Naive B cell (primary cell): ENCODE measurements at regions not wholly inside any gene's neighbourhood (a gene's known extent, or its start where the extent isn't known, plus 50 kb on each side); places are given as distances from the start of the nearest gene placed in this dataset.
"Not testable (repeated sequence)": the region's sequence is repeated elsewhere in the genome, so short reads cannot be mapped to it uniquely, and the experiment has no call there.

ENCODE experiments used
- ATAC-seq, 2 donors: fragments of 150-1000 bp; cut with Tn5 transposase; 2 replicates each; pipeline ENCODE4 v1.10.0; 2021; ENCODE audit warnings: low read depth in 2 of 2, mild to moderate bottlenecking in 2 of 2, moderate library complexity in 2 of 2
- DNase-seq: peaks from one replicate; pipeline ENCODE4 v3.0.0; 2022
- H3K27ac Mint-ChIP-seq, 6 donors: one replicate each; pipeline ENCODE4 v1.8.0; 2020 to 2022; ENCODE audit warnings: mild to moderate bottlenecking in 6 of 6, mixed read lengths in 6 of 6, moderate library complexity in 5 of 6, inconsistent platforms in 2 of 6
- H3K27me3 Mint-ChIP-seq, 3 donors: one replicate each; pipeline ENCODE4 v1.8.0; 2021 to 2022; ENCODE audit warnings: mixed read lengths in 3 of 3, mild to moderate bottlenecking in 1 of 3
- H3K36me3 Mint-ChIP-seq, 2 donors: one replicate each; pipeline ENCODE4 v1.8.0; 2020 to 2022; ENCODE audit warnings: mixed read lengths in 2 of 2, inconsistent platforms in 1 of 2, mild to moderate bottlenecking in 1 of 2
- H3K4me1 Mint-ChIP-seq, 3 donors: one replicate each; pipeline ENCODE4 v1.8.0; 2020 to 2022; ENCODE audit warnings: mixed read lengths in 3 of 3, inconsistent platforms in 1 of 3, mild to moderate bottlenecking in 1 of 3, moderate library complexity in 1 of 3
- H3K4me3 Mint-ChIP-seq, 8 donors: one replicate each; pipeline ENCODE4 v1.8.0; 2020 to 2022; ENCODE audit warnings: mild to moderate bottlenecking in 8 of 8, mixed read lengths in 8 of 8, moderate library complexity in 8 of 8, inconsistent platforms in 2 of 8
- H3K9me3 Mint-ChIP-seq, 7 donors: one replicate each; pipeline ENCODE4 v1.8.0; 2020 to 2022; ENCODE audit warnings: mixed read lengths in 7 of 7, mild to moderate bottlenecking in 5 of 7, inconsistent platforms in 2 of 7, moderate library complexity in 1 of 7

GRCh38 chr13:90934741-90935140 is 412.7 kb upstream of the MIR17HG start:
- Mint-ChIP-seq H3K27me3 (no peaks in the 10 kb centered on the region), H3K4me3 (no peak overlapping the region), H3K4me1 (no peaks in the 10 kb centered on the region), H3K27ac (no peak overlapping the region), H3K36me3 (no peaks in the 10 kb centered on the region), H3K9me3 (peaks cover 0 to 11% (median 5%) of the 10 kb centered on the region in 7 donors)
- ATAC-seq (no peak), DNase-seq (no peak)

- H3K36me3 Mint-ChIP-seq, result no peaks in the 10 kb centered on the region
- no peak for DNase-seq
- H3K4me1 Mint-ChIP-seq, result no peaks in the 10 kb centered on the region
- H3K4me3 Mint-ChIP-seq, result no peak overlapping the region
- no peaks in the 10 kb centered on the region for H3K27me3 Mint-ChIP-seq
- H3K9me3 Mint-ChIP-seq, result peaks cover 0 to 10% (median 0%) of the 10 kb centered on the region in 7 donors
- no peak for ATAC-seq
- no peak overlapping the region for H3K27ac Mint-ChIP-seq
Observed at GRCh38 chr13:90938848-90939247, 408.6 kb upstream of the MIR17HG start.

- no peaks in the 10 kb centered on the region for H3K27me3 Mint-ChIP-seq
- H3K36me3 Mint-ChIP-seq, result no peaks in the 10 kb centered on the region
- no peak for DNase-seq
- no peaks in the 10 kb centered on the region for H3K4me1 Mint-ChIP-seq
- peaks cover 0 to 16% (median 3%) of the 10 kb centered on the region in 7 donors for H3K9me3 Mint-ChIP-seq
- no peak for ATAC-seq
- H3K27ac Mint-ChIP-seq, result no peak overlapping the region
- no peak overlapping the region for H3K4me3 Mint-ChIP-seq
Observed at GRCh38 chr13:90943946-90944345, 403.5 kb upstream of the MIR17HG start.

GRCh38 chr13:90945146-90945545 is 402.3 kb upstream of the MIR17HG start:
- not testable (repeated sequence) for H3K27ac Mint-ChIP-seq, H3K36me3 Mint-ChIP-seq, H3K27me3 Mint-ChIP-seq, ATAC-seq, H3K4me3 Mint-ChIP-seq, DNase-seq, H3K4me1 Mint-ChIP-seq
- H3K9me3 Mint-ChIP-seq, result peaks cover 0 to 16% (median 3%) of the 10 kb centered on the region in 7 donors

GRCh38 chr13:90946125-90946524 is 401.4 kb upstream of the MIR17HG start:
- not testable (repeated sequence) for H3K4me1 Mint-ChIP-seq, H3K4me3 Mint-ChIP-seq, ATAC-seq, DNase-seq, H3K27me3 Mint-ChIP-seq, H3K27ac Mint-ChIP-seq, H3K36me3 Mint-ChIP-seq
- peaks cover 0 to 12% (median 2%) of the 10 kb centered on the region in 7 donors for H3K9me3 Mint-ChIP-seq

- no peak overlapping the region for H3K4me3 Mint-ChIP-seq
- H3K27ac Mint-ChIP-seq, result no peak overlapping the region
- ATAC-seq (no peak), DNase-seq (no peak)
- no peaks in the 10 kb centered on the region for H3K27me3 Mint-ChIP-seq
- H3K36me3 Mint-ChIP-seq, result no peaks in the 10 kb centered on the region
- peaks cover 0 to 12% (median 2%) of the 10 kb centered on the region in 7 donors for H3K9me3 Mint-ChIP-seq
- no peaks in the 10 kb centered on the region for H3K4me1 Mint-ChIP-seq
Observed at GRCh38 chr13:90947976-90948375, 399.5 kb upstream of the MIR17HG start.

GRCh38 chr13:90950160-90950559 is 397.3 kb upstream of the MIR17HG start:
- Mint-ChIP-seq H3K4me1 (no peaks in the 10 kb centered on the region), H3K27me3 (no peaks in the 10 kb centered on the region), H3K27ac (no peak overlapping the region), H3K9me3 (peaks cover 0 to 12% (median 2%) of the 10 kb centered on the region in 7 donors), H3K4me3 (no peak overlapping the region), H3K36me3 (no peaks in the 10 kb centered on the region)
- ATAC-seq (no peak), DNase-seq (no peak)

- Mint-ChIP-seq H3K27ac (no peak overlapping the region), H3K36me3 (no peaks in the 10 kb centered on the region), H3K27me3 (no peaks in the 10 kb centered on the region), H3K9me3 (peaks cover 0 to 12% (median 2%) of the 10 kb centered on the region in 7 donors), H3K4me1 (no peaks in the 10 kb centered on the region), H3K4me3 (no peak overlapping the region)
- DNase-seq, result no peak
- ATAC-seq, result no peak
Observed at GRCh38 chr13:90951663-90952062, 395.8 kb upstream of the MIR17HG start.

GRCh38 chr13:90952326-90952725 is 395.2 kb upstream of the MIR17HG start:
- no peaks in the 10 kb centered on the region for H3K36me3 Mint-ChIP-seq
- no peak for DNase-seq
- H3K27ac Mint-ChIP-seq, result no peak overlapping the region
- H3K4me3 Mint-ChIP-seq, result no peak overlapping the region
- no peak for ATAC-seq
- no peaks in the 10 kb centered on the region for H3K4me1 Mint-ChIP-seq
- no peaks in the 10 kb centered on the region for H3K27me3 Mint-ChIP-seq
- peaks cover 0 to 8% (median 0%) of the 10 kb centered on the region in 7 donors for H3K9me3 Mint-ChIP-seq

- ATAC-seq, result no peak
- no peaks in the 10 kb centered on the region for H3K36me3 Mint-ChIP-seq
Observed at GRCh38 chr13:90954605-90955195, 392.8 kb upstream of the MIR17HG start.

GRCh38 chr13:90956031-90956430 is 391.5 kb upstream of the MIR17HG start:
- H3K36me3 Mint-ChIP-seq, result no peaks in the 10 kb centered on the region
- H3K4me3 Mint-ChIP-seq, result no peak overlapping the region
- DNase-seq (no peak), ATAC-seq (no peak)
- H3K27me3 Mint-ChIP-seq, result no peaks in the 10 kb centered on the region
- H3K4me1 Mint-ChIP-seq, result no peaks in the 10 kb centered on the region
- H3K27ac Mint-ChIP-seq, result no peak overlapping the region
- no peaks in the 10 kb centered on the region for H3K9me3 Mint-ChIP-seq

More at GRCh38 chr13:90954605-90955195, 392.8 kb upstream of the MIR17HG start:
- H3K27me3 Mint-ChIP-seq, result no peaks in the 10 kb centered on the region
- no peak overlapping the region for H3K27ac Mint-ChIP-seq
- peaks cover 0 to 2% (median 0%) of the 10 kb centered on the region in 7 donors for H3K9me3 Mint-ChIP-seq
- DNase-seq, result no peak
- no peaks in the 10 kb centered on the region for H3K4me1 Mint-ChIP-seq
- no peak overlapping the region for H3K4me3 Mint-ChIP-seq

GRCh38 chr13:90958866-90959265 is 388.6 kb upstream of the MIR17HG start:
- DNase-seq, result no peak
- no peak for ATAC-seq
- Mint-ChIP-seq H3K36me3 (no peaks in the 10 kb centered on the region), H3K4me1 (no peaks in the 10 kb centered on the region), H3K9me3 (peaks cover 0 to 4% (median 0%) of the 10 kb centered on the region in 7 donors), H3K4me3 (no peak overlapping the region), H3K27me3 (no peaks in the 10 kb centered on the region), H3K27ac (no peak overlapping the region)

GRCh38 chr13:90968166-90968904 is 379.2 kb upstream of the MIR17HG start:
- H3K4me1 Mint-ChIP-seq, result no peaks in the 10 kb centered on the region
- H3K36me3 Mint-ChIP-seq, result no peaks in the 10 kb centered on the region
- no peak for ATAC-seq
- H3K9me3 Mint-ChIP-seq, result peaks cover 0 to 8% (median 4%) of the 10 kb centered on the region in 7 donors
- no peaks in the 10 kb centered on the region for H3K27me3 Mint-ChIP-seq
- H3K27ac Mint-ChIP-seq, result no peak overlapping the region
- no peak for DNase-seq
- H3K4me3 Mint-ChIP-seq, result no peak overlapping the region

- H3K27me3 Mint-ChIP-seq, result no peaks in the 10 kb centered on the region
- H3K27ac Mint-ChIP-seq, result no peak overlapping the region
- H3K4me1 Mint-ChIP-seq, result no peaks in the 10 kb centered on the region
- ATAC-seq, result no peak
- H3K36me3 Mint-ChIP-seq, result no peaks in the 10 kb centered on the region
- H3K9me3 Mint-ChIP-seq, result peaks cover 0 to 8% (median 2%) of the 10 kb centered on the region in 7 donors
- DNase-seq, result no peak
- no peak overlapping the region for H3K4me3 Mint-ChIP-seq
Observed at GRCh38 chr13:90974249-90974975, 373.1 kb upstream of the MIR17HG start.
